ENCODE measurements at regions not wholly inside any gene's neighbourhood (a gene's known extent, or its start where the extent isn't known, plus 50 kb on each side); places are given as distances from the start of the nearest gene placed in this dataset.

GRCh38 chr5:36355516-36355915, 53.8 kb upstream of the RANBP3L start:
- DNase-seq (ENCODE audit: low read depth), result no peak

DNA sequence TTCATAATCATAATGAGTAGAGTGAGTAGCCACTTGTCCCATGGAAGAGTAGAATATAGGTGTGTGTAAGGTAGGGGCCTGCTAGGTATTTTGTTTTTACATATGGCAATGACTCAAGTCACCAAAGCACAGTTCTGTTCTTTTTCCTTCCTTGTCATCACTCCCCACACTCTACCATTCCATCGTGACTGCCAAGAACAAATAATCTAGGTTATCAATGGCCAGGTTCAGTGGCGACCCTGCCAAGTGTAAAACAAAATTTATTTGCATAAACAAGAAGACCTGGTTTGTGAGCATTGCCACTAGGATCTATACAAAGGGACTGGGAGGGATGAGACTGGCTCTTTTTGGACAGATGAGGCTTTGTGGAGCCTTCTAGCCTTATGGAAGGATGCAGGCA, 55.2 kb upstream of the RANBP3L start:
- DNase-seq (ENCODE audit: low read depth), result no peak

DNA sequence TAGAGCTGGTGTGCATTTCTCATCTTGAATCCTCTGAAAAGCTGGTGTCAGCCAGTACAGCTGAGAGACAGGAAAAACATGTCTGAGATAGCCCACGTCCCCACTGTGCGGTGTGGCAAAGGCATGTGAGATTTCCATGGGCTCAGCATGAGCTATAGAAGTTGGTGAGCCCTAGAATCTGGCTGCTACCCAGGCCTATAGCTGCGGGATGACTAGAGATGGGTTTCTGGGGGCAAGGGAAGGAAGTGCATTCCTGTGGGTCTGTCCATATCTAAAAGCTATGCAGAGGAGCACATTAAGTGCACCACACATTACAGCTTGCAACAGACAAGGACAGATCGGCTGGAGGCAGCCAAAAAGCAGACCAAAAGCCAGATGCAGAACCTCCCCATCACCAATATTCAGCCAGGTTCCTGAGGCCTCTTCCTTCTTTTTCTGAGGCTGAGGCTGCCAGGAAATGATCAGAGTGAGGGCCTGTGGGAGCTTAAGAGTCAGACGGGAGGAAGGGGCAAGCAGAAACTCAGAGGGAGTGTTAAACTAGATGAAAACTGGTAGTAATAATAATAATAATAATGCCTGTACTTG, 55.8 kb upstream of the RANBP3L start:
- no peak for DNase-seq (ENCODE audit: low read depth)

GRCh38 chr5:36359267-36359666, 57.6 kb upstream of the RANBP3L start:
- no peak for DNase-seq (ENCODE audit: low read depth)

DNA sequence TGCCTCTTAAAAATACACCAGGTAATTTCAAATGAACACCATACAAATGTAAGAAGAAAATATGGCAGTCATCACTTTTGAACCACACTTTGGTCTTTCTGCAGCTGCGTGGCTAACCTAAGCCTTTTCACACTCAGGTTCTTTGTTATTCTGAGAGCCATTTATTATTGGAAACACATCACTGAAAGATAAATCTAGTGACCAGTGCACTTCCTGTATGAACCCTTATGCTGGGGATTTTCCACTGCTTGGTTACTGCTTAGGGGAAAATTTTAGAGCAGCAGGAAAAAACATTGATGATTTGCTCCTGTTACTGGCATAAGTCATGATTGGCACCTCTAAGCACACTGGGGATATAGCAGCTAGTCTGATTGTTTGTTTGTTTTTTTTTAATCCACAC, 58.6 kb upstream of the RANBP3L start:
- DNase-seq (ENCODE audit: low read depth), result no peak

DNA sequence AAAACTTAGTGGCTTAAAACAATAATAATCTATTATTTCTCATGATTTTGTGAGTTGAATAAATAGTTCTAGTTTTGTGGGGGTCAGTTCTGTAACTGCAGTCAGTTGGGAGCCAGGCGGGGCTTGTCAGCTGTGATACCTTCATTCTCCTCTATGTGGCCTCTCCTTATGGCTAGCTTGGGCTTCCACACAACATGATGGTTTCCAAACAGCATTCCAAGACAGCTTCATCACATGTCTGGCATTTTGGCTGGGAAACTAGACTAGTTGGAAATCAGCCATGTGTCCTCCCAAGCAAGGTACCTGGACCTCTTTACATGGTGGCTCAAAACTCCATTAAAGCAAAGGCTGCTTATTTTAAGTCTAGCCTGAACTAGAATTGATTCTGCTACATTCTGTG, 61.4 kb upstream of the RANBP3L start:
- DNase-seq (ENCODE audit: low read depth), result no peak

GRCh38 chr5:36363744-36364143, 62.0 kb upstream of the RANBP3L start:
- DNase-seq (ENCODE audit: low read depth), result no peak

DNA sequence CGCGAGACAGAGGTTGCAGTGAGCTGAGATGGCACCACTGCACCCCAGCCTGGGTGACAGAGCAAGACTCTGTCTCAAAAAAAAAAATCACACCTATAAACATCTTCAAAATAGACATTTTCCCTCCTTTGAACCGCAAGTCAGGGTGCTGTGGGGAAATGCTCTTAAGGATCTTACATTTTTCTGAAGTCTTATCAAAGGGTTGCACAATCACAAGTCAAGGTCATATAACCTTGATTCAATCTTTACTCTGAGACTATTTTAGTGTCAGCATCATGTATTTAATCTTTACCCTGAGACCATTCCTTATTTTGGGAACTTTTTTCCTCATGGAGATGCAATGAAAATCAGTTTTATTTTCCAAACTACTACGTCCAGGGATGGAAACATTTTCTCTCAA, 62.8 kb upstream of the RANBP3L start:
- DNase-seq (ENCODE audit: low read depth), result no peak

DNA sequence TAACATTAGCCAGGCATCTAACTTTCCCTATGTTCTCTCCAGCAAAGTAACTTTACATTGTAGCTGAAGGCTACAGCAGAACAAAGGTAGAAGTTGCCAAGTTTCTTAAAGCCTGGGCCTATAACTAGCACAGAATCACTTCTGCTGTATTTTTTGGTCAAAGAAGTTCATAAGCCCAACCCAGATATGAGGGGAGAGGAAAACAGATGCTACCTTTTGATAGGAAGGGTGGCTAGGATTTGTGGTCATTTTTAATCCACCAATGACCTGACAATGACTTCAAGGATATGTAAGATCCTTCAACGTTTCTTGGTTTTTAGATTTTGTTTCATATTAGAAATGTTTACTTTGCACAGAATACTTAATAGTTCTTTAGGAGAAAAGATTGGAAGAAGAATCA, 64.2 kb upstream of the RANBP3L start:
- DNase-seq (ENCODE audit: low read depth), result no peak

DNA sequence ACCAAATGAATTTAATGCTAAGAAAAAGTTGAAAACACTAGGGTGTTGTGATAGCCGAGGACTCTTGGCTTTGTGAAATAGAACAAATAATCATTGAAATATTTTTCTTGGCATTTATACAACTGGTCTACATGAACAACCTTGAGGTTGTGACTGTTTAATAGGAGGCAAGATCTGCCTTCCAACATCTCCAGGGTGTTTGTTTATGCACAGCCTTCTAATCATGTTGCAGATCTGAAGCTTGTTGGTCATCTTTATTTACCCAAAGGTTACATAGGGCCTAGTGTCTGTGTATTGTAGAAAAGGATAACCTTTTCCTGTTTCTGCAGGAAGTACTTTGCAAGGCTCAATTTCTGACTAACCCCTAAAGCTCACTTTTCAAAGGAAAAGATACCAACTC, 65.2 kb upstream of the RANBP3L start:
- DNase-seq (ENCODE audit: low read depth), result peak; percentile 12

- DNase-seq (ENCODE audit: low read depth), result peak; percentile 74
Measured at GRCh38 chr5:36367524-36367923, 65.8 kb upstream of the RANBP3L start.

GRCh38 chr5:36369219-36369690, 67.6 kb upstream of the RANBP3L start:
- no peak for DNase-seq (ENCODE audit: low read depth)

GRCh38 chr5:36370073-36370472, 68.4 kb upstream of the RANBP3L start:
- DNase-seq (ENCODE audit: low read depth), result no peak

DNA sequence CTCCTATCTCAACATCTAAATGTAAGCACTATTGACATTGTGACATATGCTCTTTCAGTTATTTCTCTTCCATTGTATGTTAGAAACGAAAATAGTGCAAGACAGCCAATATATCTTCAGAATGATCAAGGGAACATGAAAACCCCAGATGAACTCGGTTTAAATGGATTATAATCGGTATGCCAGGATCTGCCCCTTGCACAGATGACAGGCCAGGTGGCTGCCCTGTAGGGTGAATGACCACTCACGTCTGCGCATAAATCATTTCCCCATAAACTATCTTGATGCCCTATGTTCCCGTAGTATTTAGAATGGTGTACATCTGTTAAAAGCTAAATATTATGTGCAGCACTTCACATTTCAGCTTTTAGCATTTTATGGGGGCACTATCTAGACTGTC, 69.7 kb upstream of the RANBP3L start:
- no peak for DNase-seq (ENCODE audit: low read depth)

- DNase-seq (ENCODE audit: low read depth), result peak; percentile 77
Measured at GRCh38 chr5:36373527-36374086, 71.9 kb upstream of the RANBP3L start.

DNA sequence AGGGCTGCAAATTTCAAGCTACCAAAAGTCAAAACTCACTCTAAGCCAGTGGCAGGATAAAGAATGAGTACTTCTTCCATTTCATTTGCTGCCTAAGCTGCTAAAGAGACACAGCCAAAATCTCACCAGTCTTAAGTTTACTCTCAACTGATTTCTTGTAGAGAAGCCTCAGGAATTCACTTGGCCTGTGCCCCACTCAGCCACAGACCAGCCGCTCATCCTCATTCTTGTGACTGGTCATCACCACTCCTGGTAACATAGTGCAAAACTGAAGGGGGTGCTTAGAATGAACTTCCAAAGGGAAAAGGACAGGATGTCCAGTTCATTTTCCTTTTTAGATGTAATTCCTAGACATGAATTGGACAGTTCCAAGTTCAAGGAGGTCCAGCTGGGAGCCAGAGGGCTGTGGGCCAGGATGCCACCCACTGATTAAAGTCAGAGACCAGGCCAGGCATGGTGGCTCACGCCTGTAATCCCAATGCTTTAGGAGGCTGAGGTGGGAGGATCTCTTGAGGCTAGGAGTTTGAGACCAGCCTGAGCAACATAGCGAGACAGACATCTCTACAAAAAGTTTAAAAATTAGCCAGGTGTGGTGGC, 72.7 kb upstream of the RANBP3L start:
- DNase-seq (ENCODE audit: low read depth), result peak; percentile 83

DNA sequence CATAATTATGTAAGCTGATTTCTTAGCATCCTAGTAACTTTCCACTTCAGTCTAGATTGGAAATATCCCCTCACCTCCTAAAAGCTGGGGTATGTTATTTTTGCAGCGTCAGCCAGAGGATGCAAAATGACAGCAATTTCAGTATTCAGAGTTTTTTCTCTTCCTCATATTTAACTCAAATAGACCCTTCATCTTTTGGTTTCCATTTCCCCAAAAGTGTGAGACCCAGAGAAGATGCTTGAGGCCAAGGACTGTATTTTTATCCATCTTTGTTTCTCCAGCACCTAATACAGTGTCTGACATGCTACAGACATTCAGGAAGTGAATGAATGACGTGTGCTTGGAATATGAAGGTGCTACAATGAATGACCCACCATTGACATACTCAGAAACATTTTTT, 75.5 kb upstream of the RANBP3L start:
- no peak for DNase-seq (ENCODE audit: low read depth)

DNA sequence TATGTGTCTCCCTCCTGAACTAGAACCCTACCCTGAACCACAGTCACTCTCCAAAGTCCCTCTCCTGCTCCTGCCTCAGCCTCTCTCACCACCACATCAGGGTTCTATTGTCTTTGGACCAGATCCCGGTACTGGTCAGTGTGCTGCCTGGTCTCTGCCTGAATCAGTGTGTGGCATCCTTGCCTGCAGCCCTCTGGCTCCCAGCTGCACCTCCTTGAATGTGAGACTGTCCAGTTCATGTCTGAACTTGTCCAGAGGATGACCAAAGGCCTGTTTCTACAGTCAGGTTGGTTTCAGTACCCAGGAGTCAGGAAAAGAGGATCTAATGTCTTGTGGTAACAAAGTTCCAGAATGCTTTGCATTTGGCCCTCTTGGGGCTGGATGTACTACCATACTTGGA, 76.8 kb upstream of the RANBP3L start:
- DNase-seq (ENCODE audit: low read depth), result peak; percentile 14

DNA sequence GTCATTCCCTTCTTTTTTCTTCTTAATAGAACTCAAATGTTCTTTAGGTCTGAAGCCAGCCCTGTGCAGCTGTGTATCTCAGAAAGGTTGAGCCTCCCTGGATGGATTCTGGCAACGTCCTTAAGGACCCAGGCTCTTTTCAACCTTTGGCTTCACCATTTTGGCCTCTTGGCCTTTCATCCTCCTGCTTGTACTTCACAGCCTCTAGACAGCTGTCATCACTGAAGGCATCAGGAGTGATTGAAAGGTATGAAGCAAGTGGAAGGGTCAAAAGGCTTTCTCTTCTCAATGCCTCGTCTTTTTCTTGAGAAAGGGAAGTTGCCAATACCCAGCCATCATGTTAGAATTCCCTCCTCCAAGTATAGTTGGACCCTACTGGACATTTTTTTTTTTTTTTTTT, 81.2 kb upstream of the RANBP3L start:
- DNase-seq (ENCODE audit: low read depth), result no peak

- no peak for DNase-seq (ENCODE audit: low read depth)
Measured at GRCh38 chr5:36383942-36384341, 82.2 kb upstream of the RANBP3L start.

GRCh38 chr5:36384845-36385244, 83.1 kb upstream of the RANBP3L start:
- no peak for DNase-seq (ENCODE audit: low read depth)

DNA sequence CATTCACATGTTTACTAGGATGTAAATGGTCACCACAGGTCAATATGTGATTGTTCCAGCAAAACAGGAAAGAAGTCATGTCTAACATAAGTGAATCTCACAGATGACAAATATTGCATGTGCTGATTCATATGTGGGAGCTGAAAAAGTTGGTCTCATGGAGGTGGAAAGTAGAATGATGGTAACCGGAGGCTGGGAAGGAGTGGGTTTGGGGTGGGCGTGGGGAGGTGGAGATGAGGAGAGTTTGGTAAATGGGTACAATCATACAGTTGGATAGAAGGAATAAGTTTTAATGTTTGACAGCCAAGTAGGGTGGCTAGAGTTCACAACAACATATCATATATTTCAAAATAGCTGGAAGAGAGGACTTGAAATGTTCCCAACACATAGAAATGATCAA, 83.8 kb upstream of the RANBP3L start:
- no peak for DNase-seq (ENCODE audit: low read depth)

- no peak for DNase-seq (ENCODE audit: low read depth)
Measured at GRCh38 chr5:36388288-36388687, 86.6 kb upstream of the RANBP3L start.

DNA sequence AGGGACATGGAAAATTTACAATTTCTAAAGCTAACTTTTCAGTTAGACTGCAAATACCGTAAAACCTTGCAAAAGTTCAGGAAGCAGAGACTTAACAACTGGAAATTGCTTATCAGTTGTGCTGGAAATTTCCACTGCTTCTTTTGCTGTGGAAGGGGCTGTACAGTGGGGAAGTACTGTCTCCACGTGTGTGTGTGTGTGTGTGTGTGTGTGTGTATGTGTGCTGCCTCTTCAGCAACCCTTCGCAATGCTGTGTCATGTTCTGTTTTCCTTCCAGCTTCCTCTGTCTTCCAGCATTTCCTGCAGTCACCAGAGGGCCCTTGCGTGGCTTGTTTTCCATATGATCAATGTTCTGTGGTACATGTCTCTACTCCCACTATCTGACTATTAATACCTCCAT, 87.5 kb upstream of the RANBP3L start:
- DNase-seq (ENCODE audit: low read depth), result no peak
